Prostate gland (tissue), 2 donors: ENCODE measurements at regions not wholly inside any gene's neighbourhood (a gene's known extent, or its start where the extent isn't known, plus 50 kb on each side); places are given as distances from the start of the nearest gene placed in this dataset.

ENCODE experiments used
- POLR2A ChIP-seq: fragments of 450-650 bp; IDR thresholded peaks from one replicate; pipeline ENCODE4 v1.6.1; 2016; ENCODE audit warnings: antibody characterized with exemption, mild to moderate bottlenecking
- POLR2AphosphoS5 ChIP-seq: sonication (generic); formaldehyde crosslinking; IDR thresholded peaks from one replicate; pipeline ENCODE4 v1.6.1; 2017; ENCODE audit warnings: antibody characterized with exemption
- TF ChIP-seq, protein P1 (sequence below), 4 experiments: fragments of 200-600 bp in 2 of 4; fragments of 450-650 bp in 2 of 4; sonication (generic) in 2 of 4; IDR thresholded peaks; 1 replicate in 3 of 4; 2 replicates in 1 of 4; pipeline ENCODE4 v1.5.1; 2016 to 2019; ENCODE audit warnings: antibody characterized with exemption in 4 of 4, mild to moderate bottlenecking in 2 of 4, moderate library complexity in 2 of 4

- TF ChIP-seq, protein P1, sequence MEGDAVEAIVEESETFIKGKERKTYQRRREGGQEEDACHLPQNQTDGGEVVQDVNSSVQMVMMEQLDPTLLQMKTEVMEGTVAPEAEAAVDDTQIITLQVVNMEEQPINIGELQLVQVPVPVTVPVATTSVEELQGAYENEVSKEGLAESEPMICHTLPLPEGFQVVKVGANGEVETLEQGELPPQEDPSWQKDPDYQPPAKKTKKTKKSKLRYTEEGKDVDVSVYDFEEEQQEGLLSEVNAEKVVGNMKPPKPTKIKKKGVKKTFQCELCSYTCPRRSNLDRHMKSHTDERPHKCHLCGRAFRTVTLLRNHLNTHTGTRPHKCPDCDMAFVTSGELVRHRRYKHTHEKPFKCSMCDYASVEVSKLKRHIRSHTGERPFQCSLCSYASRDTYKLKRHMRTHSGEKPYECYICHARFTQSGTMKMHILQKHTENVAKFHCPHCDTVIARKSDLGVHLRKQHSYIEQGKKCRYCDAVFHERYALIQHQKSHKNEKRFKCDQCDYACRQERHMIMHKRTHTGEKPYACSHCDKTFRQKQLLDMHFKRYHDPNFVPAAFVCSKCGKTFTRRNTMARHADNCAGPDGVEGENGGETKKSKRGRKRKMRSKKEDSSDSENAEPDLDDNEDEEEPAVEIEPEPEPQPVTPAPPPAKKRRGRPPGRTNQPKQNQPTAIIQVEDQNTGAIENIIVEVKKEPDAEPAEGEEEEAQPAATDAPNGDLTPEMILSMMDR (IDR thresholded peaks at IDR 0.05) = no peak
- TF ChIP-seq POLR2A (no peak), POLR2AphosphoS5 (no peak)
These were observed 257.4 kb upstream of the ATP2B1 start for GRCh38 chr12:89965993-89966392.
